Kidney epithelial cell (primary cell): ENCODE measurements at regions not wholly inside any gene's neighbourhood (a gene's known extent, or its start where the extent isn't known, plus 50 kb on each side); places are given as distances from the start of the nearest gene placed in this dataset.

Experiments
- DNase-seq: peaks from one replicate; pipeline ENCODE4 v3.0.0-alpha.2; 2010; ENCODE audit warnings: low read depth
- H3K27me3 ChIP-seq: 2 replicates; pipeline ENCODE4 v1.6.0; 2011; ENCODE audit warnings: low read length; ENCODE audit not compliant: control insufficient read depth, insufficient read depth
- H3K36me3 ChIP-seq: 2 replicates; pipeline ENCODE4 v1.5.1; 2011; ENCODE audit warnings: low read length; ENCODE audit not compliant: control insufficient read depth, insufficient read depth
- H3K4me3 ChIP-seq: 2 replicates; pipeline ENCODE4 v1.5.1; 2011; ENCODE audit warnings: low read depth, mild to moderate bottlenecking, control low read depth, low read length
- CTCF ChIP-seq: IDR thresholded peaks from 2 replicates; pipeline ENCODE4 v1.5.1; 2011; ENCODE audit warnings: mild to moderate bottlenecking, moderate library complexity, low read length, control low read depth, inconsistent platforms; ENCODE audit not compliant: insufficient read depth, poor library complexity, severe bottlenecking

GRCh38 chr12:4169531-4169930, 104.0 kb upstream of the CCND2 start:
- H3K27me3 ChIP-seq = no peaks in the 10 kb centered on the region
- no peak overlapping the region for H3K4me3 ChIP-seq
- no peak for DNase-seq
- TF ChIP-seq CTCF = no peak
- no peaks in the 10 kb centered on the region for H3K36me3 ChIP-seq

- Histone ChIP-seq H3K27me3 (no peaks in the 10 kb centered on the region), H3K4me3 (no peak overlapping the region), H3K36me3 (no peaks in the 10 kb centered on the region)
- TF ChIP-seq CTCF = no peak
- no peak for DNase-seq
These were observed 105.5 kb upstream of the CCND2 start for GRCh38 chr12:4168036-4168435.

DNA sequence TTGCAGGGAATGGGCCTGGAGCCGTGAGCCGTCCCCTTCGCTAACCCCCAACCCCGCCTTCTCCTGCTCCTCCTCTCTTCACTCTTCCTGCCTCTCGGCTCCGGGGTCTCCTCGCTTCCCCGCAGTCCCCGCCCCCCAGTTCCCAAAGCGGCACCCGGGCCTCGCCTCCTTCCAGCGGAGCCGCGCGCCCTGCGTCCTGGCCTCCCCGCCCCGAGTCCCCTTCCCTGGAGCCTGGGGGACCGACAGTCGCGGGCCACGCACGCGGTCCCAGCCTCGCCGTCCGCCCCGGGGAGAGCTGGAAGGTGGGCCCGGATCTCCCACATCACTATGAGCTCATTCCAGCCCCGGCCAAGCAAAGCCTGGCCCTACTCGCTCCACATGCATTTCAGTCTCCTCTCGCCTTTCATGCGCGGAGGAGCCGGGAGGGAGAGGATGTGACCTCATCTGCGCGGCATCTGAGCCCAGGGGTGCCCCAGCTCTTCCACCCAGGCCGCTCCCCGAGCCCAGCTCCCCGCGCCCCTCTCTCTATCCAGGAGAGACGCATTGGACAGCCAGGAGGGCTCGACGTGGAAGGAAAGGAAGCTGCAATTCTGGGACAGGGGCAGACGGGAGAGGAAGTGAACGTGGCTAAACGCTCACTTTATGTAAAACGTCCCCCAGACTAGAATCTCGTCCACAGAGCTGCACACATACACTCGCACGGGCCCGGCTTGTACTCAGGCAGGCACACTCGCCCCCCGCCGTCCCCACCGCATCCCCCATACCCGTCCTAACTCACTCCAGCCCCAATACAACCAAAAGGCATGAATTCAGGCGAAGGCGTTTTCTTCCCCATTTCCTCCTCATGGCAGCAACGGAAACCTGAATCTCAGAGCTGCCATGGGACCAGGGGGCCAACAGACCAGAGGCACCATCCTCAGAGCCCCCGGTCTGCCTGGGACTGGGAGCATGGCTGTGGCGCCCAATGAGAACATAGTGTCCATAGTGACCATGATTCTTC, 108.7 kb upstream of the CCND2 start:
- H3K36me3 ChIP-seq = no peaks in the 10 kb centered on the region
- H3K4me3 ChIP-seq = peak overlapping the region; percentile 43
- peak; percentile 29 for DNase-seq
- no peaks in the 10 kb centered on the region for H3K27me3 ChIP-seq
- TF ChIP-seq CTCF = no peak

GRCh38 chr12:4164188-4164558, 109.4 kb upstream of the CCND2 start:
- H3K27me3 ChIP-seq = no peaks in the 10 kb centered on the region
- TF ChIP-seq CTCF = no peak
- DNase-seq = no peak
- no peaks in the 10 kb centered on the region for H3K36me3 ChIP-seq
- H3K4me3 ChIP-seq = peak overlapping the region; percentile 43

- DNase-seq = no peak
- no peak for TF ChIP-seq CTCF
- Histone ChIP-seq H3K27me3 (no peaks in the 10 kb centered on the region), H3K36me3 (no peaks in the 10 kb centered on the region), H3K4me3 (no peak overlapping the region)
These were observed 111.8 kb upstream of the CCND2 start for GRCh38 chr12:4161718-4162117.
